ENCODE measurements at regions not wholly inside any gene's neighbourhood (a gene's known extent, or its start where the extent isn't known, plus 50 kb on each side); places are given as distances from the start of the nearest gene placed in this dataset.

GRCh38 chr10:107649249-107649648 lies 484.7 kb upstream of the SORCS1 start:
- WGBS, 2 experiments (ENCODE audit: extremely low coverage in 2 of 2, insufficient read length in 1 of 2) = no CpG with 5 or more reads among the region's 4 CpGs
- Histone ChIP-seq H3K4me2 (ENCODE audit: low read depth, low read length) (no peak overlapping the region), H2AK5ac (ENCODE audit: low read depth, low read length) (no peak overlapping the region), H3K4ac (ENCODE audit: low read depth, low read length) (no peak overlapping the region), H2BK15ac (ENCODE audit: low read depth, low read length) (no peak overlapping the region), H4K20me1 (ENCODE audit: insufficient read depth, low read length) (no peaks in the 10 kb centered on the region), H4K5ac (ENCODE audit: low read depth, low read length) (no peak overlapping the region), H3K56ac (ENCODE audit: extremely low read depth, insufficient read depth, low read length) (no peak overlapping the region), H3K36me3 (ENCODE audit: control insufficient read depth, insufficient read depth, low read length) (no peaks in the 10 kb centered on the region), H2BK20ac (ENCODE audit: low read depth, low read length) (no peak overlapping the region), H2BK5ac (ENCODE audit: low read depth, low read length, poor library complexity, severe bottlenecking) (no peak overlapping the region), H3K23ac (ENCODE audit: low read depth, low read length) (no peak overlapping the region), H2AK9ac (replicated peaks; ENCODE audit: low read depth, low read length, poor library complexity) (no peak overlapping the region), H4K91ac (ENCODE audit: insufficient read depth, low read depth, low read length) (no peak overlapping the region), H3K18ac (ENCODE audit: low read depth, low read length) (no peak overlapping the region), H3K79me1 (ENCODE audit: low read depth in 1 of 2, low read length in 2 of 2) (no peaks in the 10 kb centered on the region), H3K14ac (replicated peaks; ENCODE audit: low read depth, low read length) (no peak overlapping the region), H3K9me3 (ENCODE audit: control insufficient read depth, insufficient read depth, low read length) (no peaks in the 10 kb centered on the region; the same call in 1 of the 2 replicates), H2AFZ (replicated peaks; ENCODE audit: low read length, poor library complexity) (no peak overlapping the region), H3K4me3 (ENCODE audit: insufficient read depth, low read depth, low read length) (no peak overlapping the region), H3K9me1 (ENCODE audit: insufficient read depth, low read length) (no peaks in the 10 kb centered on the region), H3K27me3 (ENCODE audit: control insufficient read depth, insufficient read depth, low read length) (no peaks in the 10 kb centered on the region), H4K8ac (ENCODE audit: low read depth in 2 of 2, low read length in 2 of 2) (no peak overlapping the region), H3K9ac (ENCODE audit: low read depth, low read length) (no peak overlapping the region), H3K4me1 (ENCODE audit: control insufficient read depth, insufficient read depth, low read length) (no peaks in the 10 kb centered on the region), H2BK120ac (ENCODE audit: low read depth, low read length) (no peak overlapping the region), H3K27ac (ENCODE audit: insufficient read depth, low read length) (no peak overlapping the region)
- no peak for DNase-seq
- intact Hi-C loops (cut with micrococcal nuclease) = no loop called here
- no TSS peak for BruUV-seq (replicated peaks)
- dilution Hi-C loops (cut with HindIII; ENCODE audit: low sequenced_read_pairs, unreplicated experiment) = no loop called here
- POLR2A ChIA-PET (ENCODE audit: unreplicated experiment) = no interaction called here
- in situ Hi-C loops (cut with MboI; ENCODE audit: low sequenced_read_pairs) = no loop called here
- CTCF ChIA-PET = no interaction called here
- no peak for TF ChIP-seq NFE2L2 (IDR thresholded peaks at IDR 0.05; ENCODE audit: low read depth, low read length)
- no peak for TF ChIP-seq MAFK (IDR thresholded peaks at IDR 0.05; ENCODE audit: low read depth, low read length)
- TF ChIP-seq MAZ (IDR thresholded peaks at IDR 0.05; ENCODE audit: borderline replicate concordance, low read depth, low read length) = no peak
- no peak for TF ChIP-seq CTCF (conservative IDR thresholded peaks at IDR 0.05; ENCODE audit: low read depth, low read length)
- TF ChIP-seq RAD21 (IDR thresholded peaks at IDR 0.05; ENCODE audit: low read length) = no peak
- TF ChIP-seq RFX5 (IDR thresholded peaks at IDR 0.05; ENCODE audit: low read depth, low read length) = no peak
- TF ChIP-seq ELK1 (IDR thresholded peaks at IDR 0.05; ENCODE audit: borderline replicate concordance, low read depth, low read length) = no peak
- no peak for TF ChIP-seq SMC3 (IDR thresholded peaks at IDR 0.05; ENCODE audit: low read depth, low read length)
- TF ChIP-seq RCOR1 (IDR thresholded peaks at IDR 0.05; ENCODE audit: insufficient replicate concordance, low read length) = no peak
- no peak for TF ChIP-seq BHLHE40 (IDR thresholded peaks at IDR 0.05; ENCODE audit: low read depth, low read length)
- TF ChIP-seq CEBPB (IDR thresholded peaks at IDR 0.05; ENCODE audit: low read depth, low read length) = no peak
- no peak for TF ChIP-seq CHD1 (IDR thresholded peaks at IDR 0.05; ENCODE audit: low read depth, low read length)
- no peak for TF ChIP-seq FOS (IDR thresholded peaks at IDR 0.05; ENCODE audit: low read depth, low read length)
- TF ChIP-seq POLR2A (IDR thresholded peaks at IDR 0.05; ENCODE audit: low read depth, low read length) = no peak
- TF ChIP-seq MXI1 (IDR thresholded peaks at IDR 0.05; ENCODE audit: borderline replicate concordance, low read depth, low read length) = no peak
- no peak for ATAC-seq (ENCODE audit: low read depth)

Measured in IMR-90 (cell line).